CD14-positive monocyte (primary cell): ENCODE measurements at regions not wholly inside any gene's neighbourhood (a gene's known extent, or its start where the extent isn't known, plus 50 kb on each side); places are given as distances from the start of the nearest gene placed in this dataset.

Experiments used
- DNase-seq, 3 donors: peaks; one replicate each; pipeline ENCODE4 v3.0.0-alpha.2; 2011 to 2022
- H2AFZ ChIP-seq: 2 replicates; pipeline ENCODE4 v1.6.0; 2012; ENCODE audit warnings: mild to moderate bottlenecking, low read depth, low read length, inconsistent platforms; ENCODE audit not compliant: insufficient read depth, poor library complexity, severe bottlenecking
- H3K27ac ChIP-seq, 2 donors: 1 replicate in 1 of 2; 2 replicates in 1 of 2; pipeline ENCODE4 v1.5.1; 2012 to 2013; ENCODE audit warnings: low read length in 2 of 2, control low read depth in 1 of 2, inconsistent platforms in 1 of 2, low read depth in 1 of 2, mild to moderate bottlenecking in 1 of 2
- H3K27me3 ChIP-seq, 2 donors: one replicate each; pipeline versions ENCODE4 v1.6.0 to v1.6.1; 2011 to 2013; ENCODE audit warnings: low read length in 2 of 2; ENCODE audit not compliant: control insufficient read depth in 2 of 2, insufficient read depth in 2 of 2
- H3K36me3 ChIP-seq, 2 donors: replicated peaks in 1 of 2; 1 replicate in 1 of 2; 2 replicates in 1 of 2; pipeline versions ENCODE4 v1.5.1 to v1.6.1; 2012 to 2013; ENCODE audit warnings: low read length in 2 of 2, control low read depth in 1 of 2, inconsistent platforms in 1 of 2, mild to moderate bottlenecking in 1 of 2; ENCODE audit not compliant: insufficient read depth in 2 of 2, control insufficient read depth in 1 of 2
- H3K4me1 ChIP-seq, 2 donors: 1 replicate in 1 of 2; 2 replicates in 1 of 2; pipeline versions ENCODE4 v1.5.1 to v1.6.1; 2012 to 2013; ENCODE audit warnings: low read length in 2 of 2, control low read depth in 1 of 2, inconsistent platforms in 1 of 2, mild to moderate bottlenecking in 1 of 2, moderate library complexity in 1 of 2; ENCODE audit not compliant: insufficient read depth in 2 of 2, control insufficient read depth in 1 of 2
- H3K4me2 ChIP-seq: replicated peaks from 2 replicates; pipeline ENCODE3; 2012; ENCODE audit warnings: low read length, moderate library complexity, mild to moderate bottlenecking; ENCODE audit not compliant: poor library complexity, severe bottlenecking; ENCODE audit errors: extremely low read depth
- H3K4me3 ChIP-seq, 3 experiments: fragments of 200-600 bp in 1 of 3; sonication (generic) in 1 of 3; replicated peaks in 1 of 3; 1 replicate in 2 of 3; 2 replicates in 1 of 3; pipeline ENCODE4 v1.5.1; 2011 to 2013; ENCODE audit warnings: low read length in 3 of 3, mild to moderate bottlenecking in 3 of 3, control low read depth in 2 of 3, low read depth in 2 of 3, inconsistent platforms in 1 of 3, moderate library complexity in 1 of 3
- H3K79me2 ChIP-seq: 2 replicates; pipeline ENCODE4 v1.6.0; 2012; ENCODE audit warnings: mild to moderate bottlenecking, control low read depth, inconsistent platforms, low read length, moderate library complexity; ENCODE audit not compliant: insufficient read depth
- H3K9ac ChIP-seq: 2 replicates; pipeline ENCODE4 v1.6.0; 2017; ENCODE audit warnings: low read length, mild to moderate bottlenecking; ENCODE audit not compliant: insufficient read depth, poor library complexity, severe bottlenecking
- H3K9me3 ChIP-seq, 2 donors: replicated peaks in 1 of 2; 1 replicate in 1 of 2; 2 replicates in 1 of 2; pipeline versions ENCODE4 v1.5.1 to v1.6.1; 2012 to 2013; ENCODE audit warnings: low read length in 2 of 2, control low read depth in 1 of 2; ENCODE audit not compliant: control insufficient read depth in 1 of 2, insufficient read depth in 1 of 2
- H4K20me1 ChIP-seq: 2 replicates; pipeline ENCODE4 v1.6.0; 2012; ENCODE audit warnings: mild to moderate bottlenecking, low read length, control low read depth, moderate library complexity; ENCODE audit not compliant: insufficient read depth
- H3K27ac Mint-ChIP-seq, 7 donors: one replicate each; pipeline ENCODE4 v1.8.0; 2020; ENCODE audit warnings: mild to moderate bottlenecking in 7 of 7, mixed read lengths in 7 of 7, moderate library complexity in 6 of 7, inconsistent platforms in 2 of 7
- H3K27me3 Mint-ChIP-seq, 3 donors: one replicate each; pipeline ENCODE4 v1.8.0; 2021 to 2022; ENCODE audit warnings: low read depth in 3 of 3, mild to moderate bottlenecking in 3 of 3, mixed read lengths in 3 of 3, moderate library complexity in 3 of 3, inconsistent platforms in 1 of 3
- H3K36me3 Mint-ChIP-seq, 2 donors: one replicate each; pipeline ENCODE4 v1.8.0; 2020; ENCODE audit warnings: mixed read lengths in 2 of 2, inconsistent platforms in 1 of 2, mild to moderate bottlenecking in 1 of 2
- H3K4me1 Mint-ChIP-seq: one replicate; pipeline ENCODE4 v1.8.0; 2020; ENCODE audit warnings: mild to moderate bottlenecking, mixed read lengths
- H3K4me3 Mint-ChIP-seq, 2 donors: one replicate each; pipeline ENCODE4 v1.8.0; 2020; ENCODE audit warnings: mild to moderate bottlenecking in 2 of 2, mixed read lengths in 2 of 2, moderate library complexity in 1 of 2
- H3K9me3 Mint-ChIP-seq, 7 donors: one replicate each; pipeline ENCODE4 v1.8.0; 2020 to 2022; ENCODE audit warnings: mixed read lengths in 7 of 7, mild to moderate bottlenecking in 6 of 7, moderate library complexity in 6 of 7, inconsistent platforms in 2 of 7
- CTCF ChIP-seq: fragments of 200-600 bp; IDR thresholded peaks from one replicate; pipeline ENCODE4 v1.8.0; 2022; ENCODE audit warnings: antibody characterized with exemption, mild to moderate bottlenecking
- WGBS: methylation state at CpG from one replicate; pipeline ENCODE4 v1.1.5; 2013; ENCODE audit warnings: missing lambda C conversion rate; ENCODE audit not compliant: insufficient coverage; 5-methylcytosine and 5-hydroxymethylcytosine counted together
- intact Hi-C, 2 donors: fragments of 100-400 bp; cut with micrococcal nuclease; formaldehyde crosslinking; loops; one replicate each; pipeline versions ENCODE4 v1.15.0 to v1.15.1; 2023

DNA sequence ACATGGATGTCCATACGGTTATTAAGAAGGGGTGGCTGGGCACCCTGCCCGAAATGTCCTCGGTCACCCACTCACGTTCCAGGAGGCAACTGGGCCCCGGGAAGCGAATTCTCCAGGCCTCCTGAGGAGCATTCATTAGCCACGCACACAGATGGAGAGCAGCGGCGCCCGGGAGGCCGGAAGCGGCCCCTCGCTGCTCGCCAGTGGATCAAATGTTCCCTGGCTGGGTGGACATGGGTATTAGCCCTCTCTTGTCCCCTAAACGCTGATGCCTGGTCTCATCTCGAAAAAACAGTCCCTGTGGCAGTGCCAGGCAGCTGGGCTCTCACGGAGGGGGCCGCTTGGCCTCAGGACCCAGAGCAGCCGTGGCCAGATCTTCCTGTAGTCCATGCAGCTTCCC is 59.0 kb upstream of the DLK1 start:
- no peaks in the 10 kb centered on the region for H3K79me2 ChIP-seq
- H3K4me1 ChIP-seq: peaks cover 15 to 17% of the 10 kb centered on the region in 2 donors
- peaks cover 0 to 20% (median 13%) of the 10 kb centered on the region in 3 donors for H3K27me3 Mint-ChIP-seq

DNA sequence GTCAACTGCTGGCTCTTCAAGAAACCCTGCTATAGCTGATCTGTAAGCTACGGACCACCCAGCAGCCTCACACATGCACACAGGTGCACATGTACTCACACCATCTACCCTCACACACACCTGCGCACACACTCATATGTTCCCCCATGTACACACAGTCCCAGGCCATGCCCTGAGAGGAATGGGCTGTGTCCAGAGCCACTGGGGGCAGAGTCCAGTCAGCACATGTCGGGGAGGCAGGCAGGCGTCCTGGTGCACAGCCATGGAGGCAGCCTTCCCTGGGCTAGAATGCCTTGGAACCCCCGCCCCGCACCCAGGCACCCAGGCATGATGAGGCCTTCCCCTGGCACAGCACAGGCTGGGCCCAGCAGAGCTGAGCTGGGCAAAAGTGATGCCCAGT is 58.3 kb upstream of the DLK1 start:
- Mint-ChIP-seq H3K4me3 (no peak overlapping the region), H3K27me3 (peaks cover 5 to 27% (median 20%) of the 10 kb centered on the region in 3 donors), H3K4me1 (peaks cover 32% of the 10 kb centered on the region), H3K27ac (no peak overlapping the region), H3K9me3 (peaks cover 0 to 3% (median 0%) of the 10 kb centered on the region in 7 donors), H3K36me3 (no peaks in the 10 kb centered on the region)
- Histone ChIP-seq H3K4me2 (no peak overlapping the region), H3K27me3 (peaks cover 0 to 7% of the 10 kb centered on the region in 2 donors), H3K79me2 (no peaks in the 10 kb centered on the region), H3K4me3 (no peak overlapping the region), H3K9ac (no peak overlapping the region), H3K4me1 (peaks cover 10 to 15% of the 10 kb centered on the region in 2 donors), H2AFZ (no peak overlapping the region), H3K9me3 (no peaks in the 10 kb centered on the region), H3K27ac (no peak overlapping the region), H4K20me1 (no peaks in the 10 kb centered on the region), H3K36me3 (no peaks in the 10 kb centered on the region)
- TF ChIP-seq CTCF: no peak
- DNase-seq: no peak
- WGBS: 95% methylated on average over 6 of the region's 6 CpGs
- intact Hi-C loops: no loop called here

More for the DNA sequence above, 59.0 kb upstream of the DLK1 start:
- peaks cover 0 to 3% (median 0%) of the 10 kb centered on the region in 7 donors for H3K9me3 Mint-ChIP-seq
- Histone ChIP-seq H3K9ac (no peak overlapping the region), H3K9me3 (no peaks in the 10 kb centered on the region), H2AFZ (no peak overlapping the region), H3K36me3 (no peaks in the 10 kb centered on the region), H3K4me3 (no peak overlapping the region), H4K20me1 (no peaks in the 10 kb centered on the region), H3K27ac (no peak overlapping the region), H3K27me3 (peaks cover 0 to under 1% of the 10 kb centered on the region in 2 donors), H3K4me2 (no peak overlapping the region)
- no peak overlapping the region for H3K27ac Mint-ChIP-seq
- no peak for DNase-seq
- H3K4me1 Mint-ChIP-seq: peaks cover 32% of the 10 kb centered on the region
- no peak for TF ChIP-seq CTCF
- no peak overlapping the region for H3K4me3 Mint-ChIP-seq
- intact Hi-C loops: no loop called here
- WGBS: 97% methylated on average over 19 of the region's 19 CpGs
- H3K36me3 Mint-ChIP-seq: no peaks in the 10 kb centered on the region
